Muscle layer of colon (tissue), 2 donors: ENCODE measurements at regions not wholly inside any gene's neighbourhood (a gene's known extent, or its start where the extent isn't known, plus 50 kb on each side); places are given as distances from the start of the nearest gene placed in this dataset.
"Not testable (repeated sequence)": the region's sequence is repeated elsewhere in the genome, so short reads cannot be mapped to it uniquely, and the experiment has no call there.

Experiments
- H3K27ac ChIP-seq: one replicate; pipeline ENCODE4 v1.7.0; 2013; ENCODE audit warnings: low read depth, mild to moderate bottlenecking, low read length, moderate library complexity
- H3K27me3 ChIP-seq, 2 donors: one replicate each; pipeline ENCODE4 v1.7.0; 2013; ENCODE audit warnings: low read length in 2 of 2, mild to moderate bottlenecking in 2 of 2; ENCODE audit not compliant: insufficient read depth in 2 of 2, control insufficient read depth in 1 of 2
- H3K36me3 ChIP-seq: one replicate; pipeline ENCODE4 v1.7.0; 2013; ENCODE audit warnings: mild to moderate bottlenecking, low read length; ENCODE audit not compliant: insufficient read depth
- H3K4me1 ChIP-seq: one replicate; pipeline ENCODE4 v1.7.0; 2013; ENCODE audit warnings: mild to moderate bottlenecking, low read length; ENCODE audit not compliant: insufficient read depth
- H3K4me3 ChIP-seq, 2 donors: one replicate each; pipeline ENCODE4 v1.7.0; 2013; ENCODE audit warnings: low read length in 2 of 2, low read depth in 1 of 2, mild to moderate bottlenecking in 1 of 2, moderate library complexity in 1 of 2
- H3K9ac ChIP-seq: one replicate; pipeline ENCODE4 v1.7.0; 2013; ENCODE audit warnings: low read length
- H3K9me3 ChIP-seq: one replicate; pipeline ENCODE4 v1.7.0; 2013; ENCODE audit warnings: mild to moderate bottlenecking, low read length
- donor health status: abdominal sarcoma.
- donor health status: Adenocarcinoma of cecum.

- Histone ChIP-seq H3K27me3 (no peaks in the 10 kb centered on the region), H3K4me1 (no peaks in the 10 kb centered on the region)
These were observed 137.2 kb downstream of the TFCP2L1 start for GRCh38 chr2:121147766-121148165.

GRCh38 chr2:121148481-121148880, 136.5 kb downstream of the TFCP2L1 start:
- Histone ChIP-seq H3K36me3 (no peaks in the 10 kb centered on the region), H3K4me3 (no peak overlapping the region), H3K9me3 (no peaks in the 10 kb centered on the region), H3K9ac (no peak overlapping the region), H3K27ac (no peak overlapping the region), H3K4me1 (no peaks in the 10 kb centered on the region), H3K27me3 (no peaks in the 10 kb centered on the region)

More at GRCh38 chr2:121147766-121148165, 137.2 kb downstream of the TFCP2L1 start:
- Histone ChIP-seq H3K36me3 (no peaks in the 10 kb centered on the region), H3K4me3 (no peak overlapping the region), H3K9me3 (no peaks in the 10 kb centered on the region), H3K27ac (no peak overlapping the region), H3K9ac (no peak overlapping the region)

- Histone ChIP-seq H3K4me1 (no peaks in the 10 kb centered on the region), H3K9me3 (no peaks in the 10 kb centered on the region), H3K36me3 (no peaks in the 10 kb centered on the region), H3K27ac (no peak overlapping the region), H3K27me3 (no peaks in the 10 kb centered on the region), H3K9ac (no peak overlapping the region), H3K4me3 (no peak overlapping the region)
These were observed 135.6 kb downstream of the TFCP2L1 start for GRCh38 chr2:121149384-121149783.

- no peaks in the 10 kb centered on the region for H3K4me1 ChIP-seq
- no peak overlapping the region for H3K4me3 ChIP-seq
- no peaks in the 10 kb centered on the region for H3K9me3 ChIP-seq
- H3K27ac ChIP-seq, result no peak overlapping the region
- no peak overlapping the region for H3K9ac ChIP-seq
- H3K27me3 ChIP-seq, result no peaks in the 10 kb centered on the region
- no peaks in the 10 kb centered on the region for H3K36me3 ChIP-seq
These were observed 134.9 kb downstream of the TFCP2L1 start for GRCh38 chr2:121150126-121150525.

- H3K27ac ChIP-seq, result no peak overlapping the region
- H3K4me1 ChIP-seq, result no peaks in the 10 kb centered on the region
- H3K9me3 ChIP-seq, result no peaks in the 10 kb centered on the region
- H3K27me3 ChIP-seq, result no peaks in the 10 kb centered on the region
- no peaks in the 10 kb centered on the region for H3K36me3 ChIP-seq
- H3K4me3 ChIP-seq, result no peak overlapping the region
- H3K9ac ChIP-seq, result no peak overlapping the region
These were observed 134.3 kb downstream of the TFCP2L1 start for GRCh38 chr2:121150713-121151112.

- no peaks in the 10 kb centered on the region for H3K36me3 ChIP-seq
- no peak overlapping the region for H3K9ac ChIP-seq
- no peak overlapping the region for H3K27ac ChIP-seq
- no peaks in the 10 kb centered on the region for H3K4me1 ChIP-seq
- no peaks in the 10 kb centered on the region for H3K27me3 ChIP-seq
- H3K4me3 ChIP-seq, result no peak overlapping the region
- no peaks in the 10 kb centered on the region for H3K9me3 ChIP-seq
These were observed 133.5 kb downstream of the TFCP2L1 start for GRCh38 chr2:121151311-121152109.

- no peak overlapping the region for H3K27ac ChIP-seq
- no peak overlapping the region for H3K9ac ChIP-seq
- H3K27me3 ChIP-seq, result no peaks in the 10 kb centered on the region
- H3K36me3 ChIP-seq, result no peaks in the 10 kb centered on the region
- peaks cover 5% of the 10 kb centered on the region for H3K9me3 ChIP-seq
- H3K4me1 ChIP-seq, result no peaks in the 10 kb centered on the region
- H3K4me3 ChIP-seq, result no peak overlapping the region
These were observed 132.1 kb downstream of the TFCP2L1 start for GRCh38 chr2:121152861-121153260.

- Histone ChIP-seq H3K4me3 (no peak overlapping the region), H3K9me3 (peaks cover 7% of the 10 kb centered on the region), H3K27me3 (no peaks in the 10 kb centered on the region), H3K9ac (no peak overlapping the region), H3K4me1 (no peaks in the 10 kb centered on the region), H3K27ac (no peak overlapping the region), H3K36me3 (no peaks in the 10 kb centered on the region)
These were observed 131.5 kb downstream of the TFCP2L1 start for GRCh38 chr2:121153516-121153915.

- Histone ChIP-seq H3K36me3 (no peaks in the 10 kb centered on the region), H3K4me3 (no peak overlapping the region), H3K27me3 (no peaks in the 10 kb centered on the region), H3K9ac (no peak overlapping the region), H3K27ac (no peak overlapping the region), H3K9me3 (peaks cover 7% of the 10 kb centered on the region), H3K4me1 (no peaks in the 10 kb centered on the region)
These were observed 129.4 kb downstream of the TFCP2L1 start for GRCh38 chr2:121155502-121156056.

- not testable (repeated sequence) for H3K4me1 ChIP-seq, H3K36me3 ChIP-seq, H3K27me3 ChIP-seq, H3K27ac ChIP-seq, H3K9ac ChIP-seq, H3K9me3 ChIP-seq, H3K4me3 ChIP-seq
These were observed 127.5 kb downstream of the TFCP2L1 start for GRCh38 chr2:121157481-121157880.

- Histone ChIP-seq H3K4me1 (no peaks in the 10 kb centered on the region), H3K27ac (no peak overlapping the region)
These were observed 125.5 kb downstream of the TFCP2L1 start for GRCh38 chr2:121159291-121160071.

More at GRCh38 chr2:121159291-121160071, 125.5 kb downstream of the TFCP2L1 start:
- no peak overlapping the region for H3K9ac ChIP-seq
- no peaks in the 10 kb centered on the region for H3K36me3 ChIP-seq
- H3K4me3 ChIP-seq, result no peak overlapping the region
- H3K27me3 ChIP-seq, result no peaks in the 10 kb centered on the region
- peaks cover 7% of the 10 kb centered on the region for H3K9me3 ChIP-seq
